Natural killer cell treated with Interleukin-12 subunit alpha and Interleukin-12 subunit beta and Interleukin-15 and Interleukin-18, amount 100 ng/mL, for 72 hours (primary cell): ENCODE measurements at regions not wholly inside any gene's neighbourhood (a gene's known extent, or its start where the extent isn't known, plus 50 kb on each side); places are given as distances from the start of the nearest gene placed in this dataset.

Experiments
- ATAC-seq, 2 donors: fragments of 150-1000 bp; cut with Tn5 transposase in 1 of 2; sonication (Bioruptor Pico), chemical (Tn5 transposase) in 1 of 2; 2 replicates each; pipeline ENCODE4 v1.10.0; 2021
- DNase-seq: peaks from one replicate; pipeline ENCODE4 v3.0.0; 2022; ENCODE audit warnings: low spot score
- H3K27ac Mint-ChIP-seq, 2 donors: 1 replicate in 1 of 2; 2 replicates in 1 of 2; pipeline ENCODE4 v1.8.0; 2022; ENCODE audit warnings: mixed read lengths in 2 of 2, mild to moderate bottlenecking in 1 of 2, moderate library complexity in 1 of 2
- H3K27me3 Mint-ChIP-seq, 2 donors: 1 replicate in 1 of 2; 2 replicates in 1 of 2; pipeline ENCODE4 v1.8.0; 2022; ENCODE audit warnings: mixed read lengths in 2 of 2
- H3K36me3 Mint-ChIP-seq: one replicate; pipeline ENCODE4 v1.8.0; 2022; ENCODE audit warnings: mixed read lengths
- H3K4me1 Mint-ChIP-seq, 2 donors: 1 replicate in 1 of 2; 2 replicates in 1 of 2; pipeline ENCODE4 v1.8.0; 2022; ENCODE audit warnings: low read depth in 2 of 2, mixed read lengths in 2 of 2, mild to moderate bottlenecking in 1 of 2
- H3K4me3 Mint-ChIP-seq: one replicate; pipeline ENCODE4 v1.8.0; 2022; ENCODE audit warnings: mixed read lengths
- H3K9me3 Mint-ChIP-seq: 2 replicates; pipeline ENCODE4 v1.8.0; 2022; ENCODE audit warnings: mixed read lengths

DNA sequence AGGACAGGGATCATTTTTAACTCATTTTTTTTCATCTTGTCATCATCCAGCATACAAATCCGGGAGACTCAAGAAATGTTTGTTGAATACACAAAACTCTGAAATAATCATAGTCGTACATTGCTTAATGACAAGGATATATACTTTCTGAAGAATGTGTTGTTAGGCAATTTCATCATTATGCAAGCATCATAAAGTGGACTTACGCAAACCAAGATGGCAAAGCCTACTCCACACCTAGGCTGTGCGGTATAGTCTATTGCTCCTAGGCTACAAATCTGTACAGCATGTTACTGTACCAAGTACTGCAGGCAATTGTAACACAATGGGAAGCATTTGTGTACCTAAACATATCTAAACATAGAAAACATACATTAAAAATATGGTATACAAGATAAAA, 264.1 kb downstream of the TSHZ3 start:
- no peak for DNase-seq
- Mint-ChIP-seq H3K4me1 (no peaks in the 10 kb centered on the region), H3K27ac (no peak overlapping the region), H3K27me3 (peaks cover 15 to 17% of the 10 kb centered on the region in 2 donors), H3K4me3 (no peak overlapping the region), H3K36me3 (no peaks in the 10 kb centered on the region), H3K9me3 (no peaks in the 10 kb centered on the region)
- ATAC-seq: no peak

DNA sequence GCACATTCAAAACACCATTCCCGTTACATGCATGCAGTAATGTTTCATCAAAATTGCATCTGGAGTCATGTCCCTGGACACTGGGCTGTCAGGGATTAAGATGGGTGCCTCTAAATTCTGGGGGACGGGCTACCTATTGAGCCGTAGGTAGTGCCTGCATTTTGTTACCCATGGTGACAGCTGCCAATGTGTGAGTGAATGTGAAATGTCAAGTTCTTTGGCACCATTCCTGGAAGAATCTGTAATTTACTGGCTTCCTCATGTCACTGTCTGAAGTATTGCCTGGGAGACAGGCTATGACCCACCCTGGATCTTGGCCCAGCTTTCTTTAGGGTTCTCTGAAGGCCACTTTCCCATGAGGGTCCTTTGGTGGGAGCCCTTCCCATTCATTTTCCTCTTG, 266.1 kb downstream of the TSHZ3 start:
- H3K4me3 Mint-ChIP-seq: no peak overlapping the region
- no peaks in the 10 kb centered on the region for H3K4me1 Mint-ChIP-seq
- no peak for DNase-seq
- no peak overlapping the region for H3K27ac Mint-ChIP-seq
- no peaks in the 10 kb centered on the region for H3K9me3 Mint-ChIP-seq
- no peak for ATAC-seq
- peaks cover 13 to 16% of the 10 kb centered on the region in 2 donors for H3K27me3 Mint-ChIP-seq
- no peaks in the 10 kb centered on the region for H3K36me3 Mint-ChIP-seq

DNA sequence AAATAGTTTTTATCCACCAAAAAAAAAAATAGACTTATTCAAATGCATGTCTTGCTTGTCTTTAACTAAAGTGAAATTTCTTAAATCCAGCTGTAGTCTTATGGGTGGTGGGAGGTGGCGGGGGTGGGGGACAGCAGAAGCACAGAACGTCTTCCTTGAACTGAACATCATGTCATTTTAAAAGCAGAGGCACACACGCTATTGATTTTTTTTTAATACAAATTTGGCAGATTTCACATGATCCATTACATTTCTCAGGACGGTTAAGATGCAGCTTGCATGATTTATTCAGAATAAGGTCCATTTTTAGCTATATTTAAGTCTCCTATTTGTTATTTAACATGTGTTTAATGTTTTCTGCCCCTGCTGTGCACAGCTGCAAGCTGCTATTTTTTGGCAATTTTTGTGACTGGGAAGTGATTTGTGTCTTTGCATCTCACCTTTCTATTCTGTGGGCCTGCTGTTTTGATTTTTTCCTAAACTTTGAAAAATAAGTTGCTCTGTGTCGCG, 274.0 kb downstream of the TSHZ3 start:
- DNase-seq: no peak
- Mint-ChIP-seq H3K36me3 (no peaks in the 10 kb centered on the region), H3K27ac (no peak overlapping the region), H3K9me3 (no peaks in the 10 kb centered on the region), H3K4me1 (no peaks in the 10 kb centered on the region), H3K4me3 (no peak overlapping the region), H3K27me3 (peaks cover 30 to 43% of the 10 kb centered on the region in 2 donors)
- no peak for ATAC-seq

DNA sequence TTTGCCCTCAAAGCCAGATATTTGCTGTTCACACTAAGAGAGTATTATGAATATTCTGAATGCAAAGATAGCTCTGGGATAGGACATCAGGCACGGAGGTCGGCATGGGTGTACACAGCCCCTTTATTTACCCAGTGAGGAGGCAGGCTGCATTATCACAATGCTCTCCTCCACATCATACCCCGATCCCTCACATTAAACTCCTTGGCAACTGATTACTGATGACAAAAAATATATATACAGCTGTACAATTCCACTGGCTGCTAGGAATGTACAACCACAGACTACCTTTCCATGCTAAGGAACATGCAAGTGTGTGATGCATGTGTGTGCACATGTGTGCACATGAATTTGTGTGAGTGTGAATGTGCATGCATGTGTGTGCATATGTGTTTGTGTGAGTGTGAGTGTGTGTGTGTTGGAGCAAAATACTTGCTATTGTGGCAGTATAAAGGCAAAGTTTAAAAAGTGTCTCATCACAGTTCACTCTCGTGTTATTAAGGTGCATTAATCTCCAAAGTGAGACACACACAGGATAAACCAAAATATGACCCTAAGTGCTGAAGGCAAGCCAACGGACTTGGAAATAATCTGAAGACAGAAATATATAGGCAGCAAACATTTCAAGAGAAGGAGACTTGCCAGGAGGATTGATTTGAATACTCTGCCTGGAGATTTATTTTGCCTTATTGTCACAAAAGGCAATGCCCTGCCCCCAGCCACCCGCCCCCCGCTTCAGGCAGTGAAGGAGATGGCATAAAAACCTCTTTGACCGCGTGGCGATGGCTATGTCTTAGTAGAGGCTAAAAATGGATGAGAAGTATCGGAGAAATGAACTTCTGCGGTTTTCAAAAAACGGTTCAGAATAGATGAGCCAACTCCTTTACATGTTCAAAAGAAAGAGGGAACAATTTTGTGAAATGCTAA, 274.8 kb downstream of the TSHZ3 start:
- Mint-ChIP-seq H3K36me3 (no peaks in the 10 kb centered on the region), H3K27me3 (peaks cover 38 to 39% of the 10 kb centered on the region in 2 donors), H3K4me1 (no peaks in the 10 kb centered on the region), H3K9me3 (no peaks in the 10 kb centered on the region), H3K27ac (no peak overlapping the region), H3K4me3 (no peak overlapping the region)
- DNase-seq: no peak
- ATAC-seq: no peak

DNA sequence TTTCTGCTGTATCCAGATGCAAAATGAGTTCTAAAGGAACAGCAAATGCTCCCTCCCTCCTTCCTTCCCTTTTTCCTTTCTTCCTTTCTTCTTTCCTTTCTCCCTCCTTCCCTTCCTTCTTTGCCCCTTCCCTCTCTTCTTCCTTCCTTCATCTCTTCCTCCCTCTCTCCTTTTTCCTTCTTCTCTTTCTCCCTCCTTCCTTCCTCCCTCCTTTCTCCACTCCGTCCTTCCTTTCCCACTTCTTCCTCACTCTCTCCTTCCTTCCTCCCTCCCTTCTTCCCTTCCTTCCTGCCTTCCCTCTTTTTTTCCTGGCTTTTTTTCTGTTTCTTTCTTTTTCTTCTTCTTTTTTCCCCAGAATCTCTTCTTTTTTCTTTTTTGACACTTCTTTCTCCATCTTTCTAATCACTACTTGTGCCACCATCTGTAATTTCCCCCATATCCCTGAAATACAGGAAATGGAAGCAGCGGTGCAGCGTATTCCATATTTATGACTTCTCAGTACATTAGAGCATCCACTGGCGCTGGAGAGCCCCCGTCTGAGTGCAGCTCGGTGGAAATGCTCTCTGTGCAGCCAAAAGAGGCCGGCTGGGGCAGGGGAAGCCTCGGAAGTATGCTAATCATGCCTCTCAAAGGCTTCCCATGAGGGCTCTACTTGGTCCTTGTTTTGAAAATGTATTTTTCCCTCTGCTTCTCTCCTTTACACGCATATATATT, 275.6 kb downstream of the TSHZ3 start:
- Mint-ChIP-seq H3K36me3 (no peaks in the 10 kb centered on the region), H3K4me3 (no peak overlapping the region), H3K27ac (no peak overlapping the region), H3K27me3 (peaks cover 36 to 39% of the 10 kb centered on the region in 2 donors), H3K4me1 (no peaks in the 10 kb centered on the region), H3K9me3 (no peaks in the 10 kb centered on the region)
- ATAC-seq: no peak
- no peak for DNase-seq

DNA sequence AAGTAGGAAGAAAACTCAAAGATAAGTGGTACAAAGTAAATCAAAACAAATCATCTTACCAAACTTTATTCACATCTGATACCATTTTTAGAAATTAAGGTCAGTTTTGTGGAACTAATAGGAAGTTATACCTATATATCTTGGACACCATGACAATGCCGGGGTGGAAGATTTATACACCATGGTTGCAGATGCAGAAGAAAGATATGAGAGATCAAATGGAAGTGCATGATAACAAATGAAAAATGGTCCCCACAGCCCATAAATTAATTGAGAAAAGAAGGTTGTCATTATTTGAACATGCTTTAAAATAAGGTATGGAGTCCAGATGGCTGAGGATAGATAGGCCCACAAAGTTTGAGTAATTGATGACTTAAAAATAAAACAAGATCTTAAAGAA, 276.8 kb downstream of the TSHZ3 start:
- Mint-ChIP-seq H3K27ac (no peak overlapping the region), H3K27me3 (peaks cover 34 to 47% of the 10 kb centered on the region in 2 donors)
- no peak for ATAC-seq

DNA sequence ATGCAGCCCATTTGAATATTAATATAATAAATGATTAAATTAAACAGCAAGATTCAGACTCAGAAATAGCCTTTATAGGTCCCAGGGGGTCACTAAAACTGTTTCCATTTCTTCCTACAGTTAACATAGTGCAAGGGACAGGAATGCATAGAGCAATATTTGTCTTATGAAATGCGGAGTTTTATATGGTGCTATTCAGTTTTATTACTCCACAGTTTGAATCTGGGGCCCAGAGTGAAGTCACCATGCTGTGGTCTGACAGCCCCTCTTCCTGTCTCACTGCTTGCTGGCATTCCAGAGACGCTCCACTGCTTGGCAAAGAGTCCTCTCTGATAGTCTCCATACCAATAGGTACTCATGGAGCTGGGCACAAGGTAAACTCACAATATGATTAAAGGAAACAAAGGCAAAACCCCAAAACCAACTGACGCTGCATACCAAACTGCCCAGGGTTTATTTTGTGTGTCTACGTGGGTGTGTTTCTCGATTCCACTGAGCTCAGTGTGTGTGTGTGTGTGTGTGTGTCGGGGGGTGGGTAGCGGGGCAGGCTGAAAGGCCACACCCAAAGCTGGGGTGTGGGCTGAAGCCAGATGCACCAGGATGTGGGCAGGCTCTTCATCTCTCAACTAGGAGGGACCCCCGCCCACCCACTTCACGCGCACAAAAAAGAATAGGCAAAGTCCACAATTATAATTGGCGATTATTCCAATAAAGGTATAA, 277.9 kb downstream of the TSHZ3 start:
- H3K4me1 Mint-ChIP-seq: no peaks in the 10 kb centered on the region
- H3K9me3 Mint-ChIP-seq: no peaks in the 10 kb centered on the region
- H3K27me3 Mint-ChIP-seq: peaks cover 33 to 47% of the 10 kb centered on the region in 2 donors
- no peak overlapping the region for H3K4me3 Mint-ChIP-seq
- no peak for DNase-seq
- no peaks in the 10 kb centered on the region for H3K36me3 Mint-ChIP-seq
- no peak for ATAC-seq
- H3K27ac Mint-ChIP-seq: no peak overlapping the region

More for the DNA sequence above, 276.8 kb downstream of the TSHZ3 start:
- DNase-seq: no peak
- Mint-ChIP-seq H3K36me3 (no peaks in the 10 kb centered on the region), H3K9me3 (no peaks in the 10 kb centered on the region), H3K4me3 (no peak overlapping the region), H3K4me1 (no peaks in the 10 kb centered on the region)

DNA sequence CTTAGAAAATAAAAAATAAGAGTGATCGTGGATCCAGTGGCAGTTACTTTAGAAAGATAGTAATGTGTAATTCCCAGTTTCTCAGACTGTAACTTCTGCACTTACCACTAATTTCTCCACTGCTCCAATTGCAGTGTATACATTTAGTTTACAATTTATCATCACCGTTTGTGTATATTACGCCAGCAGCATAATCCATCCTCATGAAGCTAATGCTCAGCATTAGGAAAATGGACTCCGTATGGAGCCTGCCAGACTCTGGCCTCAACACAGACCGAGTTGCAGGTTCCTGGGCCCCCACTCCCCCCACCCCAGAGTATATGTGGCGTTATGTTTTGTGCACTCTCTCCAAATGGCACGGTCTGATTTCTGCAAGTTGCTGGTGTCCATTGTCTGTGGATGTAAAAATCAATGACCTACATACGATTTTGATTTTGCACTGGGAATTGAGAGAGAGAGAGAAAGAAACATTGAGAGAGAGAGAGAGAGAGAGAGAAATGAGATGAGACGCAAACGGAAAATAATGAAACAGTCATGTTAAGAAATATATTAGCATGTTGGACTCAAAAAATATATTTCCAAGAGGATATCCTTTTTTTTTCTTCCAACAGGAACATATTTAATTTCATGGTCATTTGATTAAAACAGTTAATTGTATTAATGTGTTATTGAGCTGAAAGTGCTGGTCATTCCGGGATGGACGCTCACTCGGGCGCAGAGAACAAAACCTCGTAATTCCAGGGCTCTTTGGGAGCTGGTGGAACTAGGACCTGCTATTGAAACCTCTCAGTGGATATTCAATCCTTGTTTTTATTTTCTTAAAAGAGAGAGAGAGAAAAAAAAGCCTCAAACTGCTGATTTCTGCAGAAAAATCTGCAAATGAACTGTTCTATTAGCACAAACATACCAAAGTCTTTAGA, 278.8 kb downstream of the TSHZ3 start:
- H3K9me3 Mint-ChIP-seq: no peaks in the 10 kb centered on the region
- ATAC-seq (no peak), DNase-seq (no peak)
- no peak overlapping the region for H3K4me3 Mint-ChIP-seq
- H3K27ac Mint-ChIP-seq: no peak overlapping the region
- H3K36me3 Mint-ChIP-seq: no peaks in the 10 kb centered on the region
- H3K27me3 Mint-ChIP-seq: peaks cover 33 to 47% of the 10 kb centered on the region in 2 donors
- H3K4me1 Mint-ChIP-seq: no peaks in the 10 kb centered on the region

DNA sequence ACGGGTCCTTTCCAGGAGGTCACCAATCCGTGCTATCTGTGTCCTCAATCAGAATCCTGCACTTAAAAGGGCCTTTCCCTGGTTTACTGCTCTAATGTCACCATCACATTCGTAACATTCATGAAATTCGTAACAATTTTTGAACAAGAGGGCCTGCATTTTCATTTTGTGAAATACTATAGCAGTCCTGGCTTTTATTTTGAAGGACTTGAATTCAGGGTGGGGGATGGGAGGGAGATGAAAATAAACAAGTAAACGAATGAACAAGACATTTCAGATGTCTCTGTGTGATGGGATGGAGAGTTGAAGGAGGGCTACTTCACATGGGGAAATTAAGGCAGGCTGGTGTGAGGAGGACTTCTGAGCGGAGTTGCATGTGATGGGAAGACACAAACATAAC, 281.0 kb downstream of the TSHZ3 start:
- no peak for ATAC-seq
- no peak for DNase-seq
- H3K36me3 Mint-ChIP-seq: no peaks in the 10 kb centered on the region
- H3K9me3 Mint-ChIP-seq: no peaks in the 10 kb centered on the region
- H3K4me1 Mint-ChIP-seq: no peaks in the 10 kb centered on the region
- no peak overlapping the region for H3K4me3 Mint-ChIP-seq
- H3K27ac Mint-ChIP-seq: no peak overlapping the region
- H3K27me3 Mint-ChIP-seq: peaks cover 22 to 35% of the 10 kb centered on the region in 2 donors

DNA sequence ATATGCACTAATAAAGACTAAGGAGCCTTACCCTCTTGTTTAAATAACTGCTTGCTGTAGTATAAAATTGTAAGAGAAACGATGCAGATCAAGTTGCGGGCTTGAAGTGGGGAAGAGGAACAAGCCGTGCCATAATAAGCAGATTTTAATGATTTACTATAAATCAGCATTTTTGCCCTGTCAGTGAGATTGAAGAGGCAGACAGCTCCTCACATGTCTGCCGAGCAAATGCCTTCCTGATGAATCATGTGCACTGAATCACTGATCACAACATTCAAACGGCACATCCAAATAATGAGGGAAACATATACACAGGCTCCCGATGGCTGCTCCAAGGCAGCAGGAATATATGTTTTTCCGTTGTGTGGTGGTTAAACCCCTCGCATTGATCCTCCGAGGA, 282.9 kb downstream of the TSHZ3 start:
- no peak for DNase-seq
- Mint-ChIP-seq H3K27me3 (peaks cover 16 to 42% of the 10 kb centered on the region in 2 donors), H3K27ac (no peak overlapping the region), H3K4me3 (no peak overlapping the region), H3K4me1 (no peaks in the 10 kb centered on the region), H3K36me3 (no peaks in the 10 kb centered on the region), H3K9me3 (no peaks in the 10 kb centered on the region)
- no peak for ATAC-seq

DNA sequence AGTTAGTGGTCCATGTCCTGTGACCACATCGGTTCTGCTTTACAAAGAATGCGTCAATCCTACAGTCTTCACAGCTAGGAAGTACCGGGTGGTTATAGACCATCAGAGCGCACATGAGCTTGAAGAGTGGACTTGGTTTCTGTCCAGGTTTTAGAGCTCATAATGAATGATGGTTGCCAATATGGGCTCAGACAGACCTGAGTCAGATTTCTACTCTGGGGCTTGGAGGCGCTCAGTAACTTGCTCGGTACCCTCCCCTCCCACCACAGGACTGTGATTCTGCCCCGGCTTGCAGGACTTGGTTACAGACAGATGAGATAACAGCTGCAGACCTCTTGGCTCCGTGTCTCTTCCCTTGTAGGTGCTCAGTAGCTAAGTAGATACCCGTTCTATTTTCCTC, 284.7 kb downstream of the TSHZ3 start:
- H3K4me1 Mint-ChIP-seq: no peaks in the 10 kb centered on the region
- no peak overlapping the region for H3K4me3 Mint-ChIP-seq
- H3K27me3 Mint-ChIP-seq: peaks cover 11 to 29% of the 10 kb centered on the region in 2 donors
- DNase-seq (no peak), ATAC-seq (no peak)
- no peak overlapping the region for H3K27ac Mint-ChIP-seq
- H3K36me3 Mint-ChIP-seq: no peaks in the 10 kb centered on the region
- H3K9me3 Mint-ChIP-seq: no peaks in the 10 kb centered on the region

DNA sequence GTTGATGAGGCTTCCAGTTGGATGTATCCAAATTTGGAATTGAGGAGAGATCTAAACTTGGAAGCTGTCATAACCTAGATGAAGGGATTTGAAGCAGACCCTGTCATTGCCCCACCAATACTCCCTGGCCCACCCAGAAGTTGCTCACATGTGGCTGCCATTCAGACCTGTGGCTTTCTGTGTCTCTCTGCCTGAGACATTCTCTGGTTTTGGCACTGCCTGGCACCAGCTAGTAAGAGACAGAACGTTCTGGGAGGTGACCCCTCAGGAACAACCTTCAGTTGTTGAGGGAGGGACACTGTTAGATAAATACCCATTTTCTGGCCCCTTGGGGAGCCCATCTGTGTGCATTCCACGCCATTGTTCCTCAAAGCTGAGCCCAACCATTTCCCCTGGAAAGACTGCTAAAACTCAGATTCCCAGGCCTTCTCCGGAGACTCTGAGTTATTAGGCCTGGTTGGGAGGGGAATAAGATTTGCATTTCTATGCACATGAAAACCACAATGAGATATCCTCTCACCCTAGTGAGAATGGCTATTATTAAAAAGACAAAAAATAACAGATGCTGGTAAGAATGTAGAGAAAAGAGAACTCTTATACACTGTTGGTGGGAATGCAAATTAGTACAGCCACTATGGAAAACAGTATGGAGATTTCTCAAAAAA, 290.4 kb downstream of the TSHZ3 start:
- ATAC-seq (no peak), DNase-seq (no peak)
- H3K27me3 Mint-ChIP-seq: peaks cover 16 to 39% of the 10 kb centered on the region in 2 donors
- H3K4me3 Mint-ChIP-seq: no peak overlapping the region
- H3K27ac Mint-ChIP-seq: no peak overlapping the region
- H3K36me3 Mint-ChIP-seq: no peaks in the 10 kb centered on the region
- H3K9me3 Mint-ChIP-seq: peaks cover 2% of the 10 kb centered on the region
- H3K4me1 Mint-ChIP-seq: no peaks in the 10 kb centered on the region
